GM11168 (cell line): ENCODE measurements at regions not wholly inside any gene's neighbourhood (a gene's known extent, or its start where the extent isn't known, plus 50 kb on each side); places are given as distances from the start of the nearest gene placed in this dataset.

ENCODE experiments used
- in situ Hi-C: fragments of 300-500 bp; cut with MboI; formaldehyde crosslinking; loops from one replicate; pipeline ENCODE4 v1.12.0; 2022; ENCODE audit warnings: low sequenced_read_pairs; ENCODE audit not compliant: unreplicated experiment

DNA sequence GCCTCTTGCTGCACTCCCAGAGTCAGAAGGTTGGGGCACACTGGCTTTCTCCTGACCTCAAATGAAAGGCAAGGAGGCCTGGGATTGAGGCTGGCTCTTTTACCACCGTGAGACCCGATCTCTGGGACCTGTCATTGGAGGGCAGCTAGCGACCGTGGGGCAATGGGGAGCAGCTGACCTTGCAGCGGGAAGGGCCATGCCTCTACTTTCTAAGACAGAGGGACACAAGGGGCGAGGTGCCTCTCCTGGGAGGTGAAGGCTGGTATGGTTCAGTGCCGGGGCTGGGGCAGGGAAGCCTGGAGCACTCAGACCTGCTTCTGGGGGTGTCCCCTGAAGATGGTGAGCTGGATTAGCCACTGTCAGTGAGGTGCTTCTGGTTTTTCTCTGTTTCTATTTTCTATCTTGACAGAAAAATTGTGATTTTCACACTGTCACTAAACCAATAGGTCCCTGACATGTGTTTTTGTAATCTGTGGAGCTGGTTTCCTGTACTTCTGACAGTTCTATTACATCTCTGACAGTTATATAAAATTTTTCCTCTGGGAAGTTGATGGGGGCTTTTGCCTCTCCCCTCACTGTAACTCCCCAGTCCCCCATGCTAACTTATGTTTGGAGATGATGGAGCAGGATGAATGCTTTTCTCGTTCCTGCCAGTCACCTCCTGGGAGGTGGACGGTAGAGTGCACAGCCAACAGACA is 340.8 kb downstream of the RPS24 start:
- in situ Hi-C loops, result no loop called here

DNA sequence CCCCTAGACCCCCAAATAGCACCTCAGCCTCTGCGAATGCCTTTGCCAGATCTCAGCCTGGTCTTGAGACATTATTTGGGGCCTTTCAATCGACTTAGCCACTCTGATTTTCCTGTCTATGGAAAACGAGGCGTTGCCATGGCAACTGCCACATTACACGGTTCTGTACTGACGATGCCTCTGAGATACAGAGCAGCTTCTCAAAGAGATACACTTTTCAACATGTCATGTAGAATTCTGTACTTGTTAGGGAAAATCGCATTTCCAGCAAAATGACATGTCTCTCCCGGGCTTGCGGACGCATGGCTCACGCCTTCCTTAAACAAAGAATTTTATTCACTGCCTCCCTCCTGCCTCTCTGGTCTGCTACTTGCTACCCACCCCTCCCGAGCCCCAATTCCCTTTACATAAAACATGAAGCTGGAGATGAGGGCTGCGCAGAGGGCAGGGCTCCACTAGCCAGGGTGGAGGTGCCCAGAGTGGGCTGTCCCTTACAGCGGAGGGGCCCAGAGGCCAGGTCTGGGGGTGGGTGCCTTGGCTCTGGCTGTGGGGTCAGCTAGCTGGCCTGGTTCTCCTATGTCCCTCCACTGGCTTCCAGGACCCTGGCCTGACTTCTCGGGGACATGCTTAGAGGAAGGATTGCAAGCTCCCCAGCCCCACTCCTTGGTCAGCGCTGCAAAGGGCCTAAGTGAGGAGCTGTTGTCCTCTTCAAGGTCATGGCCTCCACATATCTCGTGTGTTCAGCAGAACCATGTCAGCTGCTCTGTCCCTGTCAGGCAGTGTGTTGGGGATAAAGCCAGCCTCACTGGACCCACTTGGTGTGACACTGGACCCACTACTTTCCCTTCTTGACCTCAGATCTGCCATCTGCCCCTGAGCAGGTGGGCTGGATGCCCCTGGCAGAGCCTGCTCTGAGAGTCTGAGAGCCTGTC is 342.5 kb downstream of the RPS24 start:
- in situ Hi-C loops, result no loop called here

DNA sequence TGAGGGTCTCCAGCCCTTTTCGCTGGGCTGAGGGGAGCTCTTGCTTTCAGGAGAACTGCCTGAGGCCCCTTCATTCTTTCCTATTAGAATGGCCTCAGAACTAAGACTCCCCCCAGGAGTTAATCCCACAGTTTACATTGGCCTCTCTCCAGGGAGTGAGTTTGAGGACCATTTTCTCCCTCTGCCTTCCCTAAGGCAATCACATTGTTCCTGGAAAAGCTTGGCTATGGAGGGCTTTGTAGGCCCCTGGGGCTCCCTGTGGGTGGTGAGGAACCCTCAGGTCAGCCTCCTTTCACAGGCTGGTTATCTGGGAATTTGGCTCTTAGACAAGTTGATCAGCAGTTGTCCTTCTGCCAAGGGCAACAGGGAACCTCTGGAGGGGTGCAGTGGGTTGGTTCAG is 343.7 kb downstream of the RPS24 start:
- in situ Hi-C loops, result no loop called here

DNA sequence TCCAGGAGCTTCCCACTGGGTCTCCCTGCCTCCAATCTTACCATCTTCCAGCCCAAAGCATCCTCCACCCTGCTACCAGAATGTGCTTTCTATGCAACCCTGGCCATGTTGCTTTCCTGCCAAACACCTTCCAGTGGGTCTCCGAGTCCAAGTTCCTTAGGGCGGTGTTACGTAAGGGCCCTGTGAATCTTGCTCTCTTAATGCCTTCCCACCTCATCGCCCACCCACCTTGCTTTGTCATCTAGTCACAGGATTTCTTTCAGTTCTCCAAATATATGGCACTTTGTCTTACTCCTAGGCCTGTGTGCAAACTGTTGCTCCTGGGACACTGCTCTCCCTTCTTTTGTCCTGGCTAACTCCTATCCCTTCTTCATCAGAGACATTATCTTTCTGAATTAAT is 344.5 kb downstream of the RPS24 start:
- in situ Hi-C loops, result no loop called here

DNA sequence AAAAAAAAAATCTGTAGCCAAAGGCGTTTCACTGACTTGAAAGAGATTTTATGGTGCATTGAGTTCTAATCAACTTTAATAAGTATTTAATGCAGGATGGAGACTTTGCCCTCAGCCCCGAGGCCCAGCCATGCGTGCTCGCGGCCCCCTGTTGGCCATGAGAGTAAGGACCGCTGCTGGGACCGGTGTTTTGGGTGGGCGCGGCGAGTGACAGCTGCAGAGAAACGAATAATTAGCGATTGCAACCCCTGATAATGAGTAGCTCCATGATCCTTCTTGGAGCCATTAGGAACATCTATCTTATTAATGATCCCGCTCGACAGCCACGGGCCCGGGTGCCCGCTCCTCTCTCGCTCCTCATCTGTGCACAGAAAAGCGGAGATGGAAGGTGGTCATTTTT is 347.4 kb downstream of the RPS24 start:
- in situ Hi-C loops, result no loop called here

DNA sequence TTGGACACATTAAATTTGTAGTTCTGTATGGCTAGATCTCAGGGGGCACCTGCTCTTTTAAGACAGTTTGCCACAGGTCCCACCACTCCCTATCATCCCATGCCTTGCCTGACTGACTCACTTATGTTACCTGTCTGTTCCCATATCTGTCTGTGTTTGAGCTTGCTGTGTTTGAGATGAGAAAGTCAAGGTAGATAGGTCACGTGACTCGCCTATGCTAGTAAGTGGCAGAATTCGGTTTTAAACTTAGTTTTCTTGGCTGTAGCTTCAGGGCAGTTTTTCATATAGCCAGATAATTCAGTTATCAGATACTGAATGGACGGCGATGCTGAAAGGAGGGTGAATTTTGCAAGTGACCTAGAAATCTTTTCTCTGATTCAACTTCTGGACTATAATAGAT is 348.4 kb downstream of the RPS24 start:
- in situ Hi-C loops, result no loop called here

DNA sequence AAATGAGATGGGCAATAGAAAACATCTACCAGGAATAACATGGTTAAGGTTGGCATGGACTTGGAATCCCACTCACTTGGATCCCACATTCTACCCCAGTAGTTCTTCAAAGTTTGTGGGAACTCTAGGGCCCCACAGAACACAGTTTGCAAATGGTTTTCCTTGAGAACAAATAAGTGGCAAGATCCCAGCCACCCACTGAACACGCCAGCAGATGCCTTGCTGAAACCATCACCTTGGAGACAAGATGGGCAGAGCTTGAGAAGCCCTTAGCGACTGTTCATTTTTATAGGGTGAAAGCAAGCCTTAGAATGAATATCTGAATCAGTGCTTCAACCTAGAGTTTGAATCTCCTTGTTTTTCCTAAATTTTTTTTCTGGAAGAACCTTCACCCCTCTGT is 349.1 kb downstream of the RPS24 start:
- in situ Hi-C loops, result no loop called here

DNA sequence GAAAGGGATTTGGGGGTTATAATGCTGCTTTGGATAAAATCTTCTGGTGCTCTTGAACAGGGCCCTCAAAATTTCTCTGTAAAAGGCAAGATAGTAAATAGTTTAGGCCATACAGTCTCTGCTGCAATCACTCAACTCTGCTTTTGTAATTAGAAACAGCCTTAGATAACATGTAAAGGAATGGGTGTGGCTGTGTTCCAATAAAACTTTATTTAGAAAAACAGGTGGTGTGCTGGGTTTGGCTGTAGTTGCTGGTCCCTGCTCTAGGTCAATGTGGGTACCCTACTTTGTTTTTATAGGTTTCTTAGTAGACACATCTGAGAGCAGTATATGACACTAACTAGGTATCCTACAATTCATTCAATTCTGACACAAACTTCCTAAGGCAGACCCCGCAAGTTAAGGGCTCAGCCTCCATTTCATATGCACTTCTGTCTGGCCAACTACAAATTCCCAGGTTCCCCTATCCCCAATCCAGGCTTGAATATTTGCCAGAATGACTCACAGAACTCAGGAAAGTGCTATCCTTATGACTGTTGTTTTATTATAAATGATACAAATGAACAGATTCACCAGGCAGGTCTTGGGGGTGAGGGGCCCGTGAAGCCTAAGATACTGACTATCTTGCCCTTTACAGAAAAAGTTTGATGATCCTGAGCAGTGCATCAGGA is 349.9 kb downstream of the RPS24 start:
- in situ Hi-C loops, result no loop called here

DNA sequence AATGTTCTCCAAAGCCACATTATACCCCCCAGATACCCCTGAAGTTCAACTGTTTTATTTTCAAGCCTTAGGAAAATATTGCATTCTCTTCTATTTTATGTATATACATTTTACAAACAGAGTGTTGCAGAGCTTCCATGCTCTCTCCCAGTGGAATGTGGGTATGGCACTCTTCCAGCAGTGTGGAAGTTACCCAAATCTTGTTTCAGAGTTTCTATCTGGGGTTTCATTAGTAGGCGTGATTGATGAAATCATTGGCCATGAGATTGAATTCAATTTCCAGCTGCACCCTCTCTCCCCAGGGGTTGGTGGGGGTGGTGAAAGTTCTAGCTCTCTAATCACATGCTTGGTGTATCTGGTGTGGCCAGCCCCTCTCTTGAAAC is 350.4 kb downstream of the RPS24 start:
- in situ Hi-C loops, result no loop called here

DNA sequence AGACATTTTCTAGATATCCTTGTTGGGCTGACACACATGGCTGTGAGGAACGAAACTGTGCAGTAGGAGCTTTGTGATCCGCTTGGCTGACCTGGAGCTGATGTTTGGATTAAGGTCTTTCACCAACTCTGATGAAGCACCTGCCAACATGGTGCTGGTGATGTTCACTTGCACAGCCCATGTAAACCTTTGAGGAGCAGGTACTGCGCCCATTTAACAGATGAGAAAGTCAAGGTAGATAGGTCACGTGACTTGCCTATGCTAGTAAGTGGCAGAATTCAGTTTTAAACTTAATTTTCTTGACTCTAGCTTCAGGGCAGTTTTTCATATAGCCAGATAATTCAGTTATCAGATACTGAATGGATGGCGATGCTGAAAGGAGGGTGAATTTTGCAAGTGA is 351.9 kb downstream of the RPS24 start:
- in situ Hi-C loops, result no loop called here

DNA sequence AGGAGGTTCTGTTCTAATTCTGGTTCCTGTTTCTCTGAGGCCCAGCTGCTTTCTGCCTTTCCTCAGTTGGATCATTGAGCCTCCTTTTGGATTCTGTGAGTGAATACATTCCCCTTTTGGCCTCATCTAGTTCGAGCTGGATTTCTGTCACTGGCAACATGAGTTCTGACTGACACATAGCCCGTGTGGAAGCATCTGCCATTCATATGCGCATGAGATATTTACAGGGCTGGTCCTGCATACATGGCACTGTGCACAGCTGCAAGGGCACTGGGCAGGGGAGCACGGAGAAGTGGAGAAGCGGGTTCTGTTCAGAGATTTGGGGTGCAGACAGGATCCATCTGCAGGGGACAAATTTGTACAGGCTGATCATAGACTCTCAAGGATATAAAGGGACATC is 352.8 kb downstream of the RPS24 start:
- in situ Hi-C loops, result no loop called here

DNA sequence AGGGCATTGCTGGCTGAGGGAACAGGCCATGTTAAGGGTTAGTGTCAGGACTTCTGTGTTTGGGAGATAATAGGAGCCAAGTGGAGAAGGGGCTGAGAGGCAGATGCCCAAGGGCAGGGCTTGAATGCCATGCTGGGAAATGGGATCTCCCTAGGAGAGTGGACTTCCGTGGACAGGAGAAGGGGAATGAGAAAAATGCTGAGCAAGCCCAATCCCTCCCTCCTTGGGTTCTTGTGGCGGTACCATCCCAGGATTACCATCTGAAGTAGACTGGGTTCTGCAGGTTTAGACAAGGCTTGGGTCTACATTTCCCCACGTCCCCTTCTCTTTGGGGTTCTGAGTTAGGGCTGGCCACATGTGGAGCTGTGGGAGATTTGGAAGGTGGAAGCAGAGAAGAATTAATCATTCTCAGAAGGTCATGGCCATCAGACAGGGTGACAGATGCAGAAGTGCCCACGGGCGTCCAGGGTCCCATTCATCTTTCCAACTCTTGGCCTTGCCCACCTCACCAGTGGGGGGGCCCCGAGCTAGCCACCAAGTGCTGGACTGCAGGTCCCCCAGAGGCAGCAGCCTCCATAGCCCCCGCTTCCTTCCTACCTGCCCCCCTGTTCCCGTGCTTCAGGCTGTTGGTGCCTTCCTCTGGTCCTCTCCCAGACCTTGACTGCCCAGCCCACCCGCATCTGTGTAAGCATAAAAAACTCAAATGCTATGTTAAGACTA is 354.8 kb downstream of the RPS24 start:
- in situ Hi-C loops, result no loop called here

DNA sequence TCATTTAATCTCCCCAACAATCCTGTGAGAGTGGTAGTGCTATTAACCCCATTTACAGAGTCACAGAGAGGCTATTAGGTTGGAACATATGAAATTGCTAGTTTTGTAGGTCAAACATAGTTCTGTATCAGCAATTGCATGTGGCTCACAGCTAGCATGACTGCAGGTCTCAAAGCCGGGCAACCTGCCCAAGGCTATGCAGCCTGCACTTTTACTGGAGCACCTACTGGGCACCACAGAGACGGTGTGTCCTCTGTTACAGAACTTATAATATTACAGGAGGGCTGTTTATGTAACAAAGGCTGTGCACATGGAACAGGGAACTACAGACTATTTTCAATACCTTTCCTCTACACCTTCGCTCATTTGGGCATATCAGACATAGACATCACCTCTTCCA is 355.8 kb downstream of the RPS24 start:
- in situ Hi-C loops, result no loop called here

DNA sequence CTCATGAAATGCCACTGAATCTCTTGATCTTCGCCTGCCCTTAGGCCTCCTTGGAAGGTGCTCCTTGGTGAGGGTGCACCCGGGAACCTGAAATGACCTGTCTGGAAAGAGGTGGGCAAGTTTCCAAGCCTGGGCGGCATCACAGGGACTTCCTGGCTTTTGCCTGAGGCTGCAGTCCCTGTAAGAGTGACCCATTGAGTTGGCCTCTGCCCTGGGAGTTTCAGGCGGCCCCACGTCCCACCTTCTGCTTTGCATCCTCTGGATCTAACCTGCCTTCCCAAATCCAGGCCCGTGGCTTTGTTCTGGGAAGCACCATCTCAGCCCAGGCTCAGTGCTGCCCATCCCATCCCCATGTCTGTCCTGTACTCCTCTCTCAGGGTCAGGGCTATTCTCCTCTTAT is 356.4 kb downstream of the RPS24 start:
- in situ Hi-C loops, result no loop called here

DNA sequence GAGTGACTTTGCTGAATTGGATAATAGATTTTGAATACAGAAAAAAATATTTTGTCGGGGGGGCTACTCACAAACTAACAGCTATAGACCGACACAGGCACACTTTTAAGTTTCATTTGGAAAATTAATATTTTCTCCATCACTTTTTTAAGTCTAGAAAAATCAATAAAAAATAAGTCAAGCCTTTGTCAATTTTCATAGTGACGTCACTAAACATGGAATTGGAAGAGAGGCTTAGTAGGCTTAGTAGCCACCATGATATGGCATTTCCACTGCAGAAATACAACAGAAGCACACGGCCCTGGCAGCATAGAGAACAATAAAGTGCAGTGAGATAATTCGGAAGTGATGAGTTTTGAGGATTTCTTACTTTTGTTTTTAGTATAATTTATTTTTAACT is 357.2 kb downstream of the RPS24 start:
- in situ Hi-C loops, result no loop called here

DNA sequence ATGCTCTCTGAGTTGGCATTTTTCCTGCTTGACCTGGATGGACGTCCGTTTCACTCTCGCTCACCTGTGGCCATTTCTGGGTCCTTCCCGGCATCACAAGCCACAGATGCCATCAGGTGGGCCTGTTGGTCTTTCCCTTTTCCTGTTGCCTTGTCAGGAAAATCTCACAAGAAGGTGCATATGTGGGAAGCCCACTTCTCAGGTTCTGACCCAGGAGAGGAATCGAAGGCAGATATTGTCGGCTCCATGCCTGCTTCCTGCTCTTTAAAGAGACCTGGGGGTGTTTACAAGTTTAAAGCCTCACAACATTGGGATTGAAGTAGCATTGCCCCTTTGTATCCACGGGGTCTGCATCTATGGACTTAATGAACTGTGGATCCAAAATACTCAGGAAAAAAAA is 357.9 kb downstream of the RPS24 start:
- in situ Hi-C loops, result no loop called here

DNA sequence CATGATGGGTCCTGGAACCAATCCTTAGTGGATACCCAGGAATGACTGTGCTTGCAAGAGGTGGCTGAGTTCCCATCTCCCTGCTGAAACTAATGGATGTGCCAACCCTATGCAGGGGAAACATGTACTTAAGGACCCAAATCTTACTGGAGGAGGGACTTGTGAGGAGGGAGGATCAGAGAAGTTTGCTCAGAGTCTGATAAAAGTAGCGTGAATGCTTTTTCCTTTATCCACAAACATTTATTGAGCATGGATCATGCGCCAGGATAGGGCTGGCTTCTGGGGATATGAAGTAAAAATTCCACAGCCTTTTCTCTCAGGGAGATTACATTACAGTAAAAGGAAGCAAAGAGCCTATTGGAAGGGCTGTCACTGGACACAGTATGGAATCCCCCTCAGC is 358.5 kb downstream of the RPS24 start:
- in situ Hi-C loops, result no loop called here

DNA sequence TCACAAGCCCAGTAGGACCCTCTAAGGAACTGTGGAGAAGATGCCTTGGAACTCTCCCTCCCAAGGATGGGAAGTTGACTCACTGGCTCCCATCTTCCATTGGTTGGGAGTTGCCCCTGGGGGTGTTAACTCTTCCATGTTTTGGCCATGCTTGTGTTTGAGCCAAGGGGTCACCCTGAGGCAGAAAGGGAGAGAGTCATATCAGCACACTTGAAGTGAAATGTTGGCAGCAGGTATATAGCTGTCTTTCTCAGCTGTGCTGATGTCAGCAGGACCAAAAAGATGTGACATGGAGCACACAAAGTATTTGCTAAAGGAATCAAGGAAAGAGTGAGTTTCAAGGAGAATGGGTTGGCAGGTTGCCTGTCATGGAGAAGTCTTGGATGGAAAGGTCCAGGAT is 359.4 kb downstream of the RPS24 start:
- in situ Hi-C loops, result no loop called here

DNA sequence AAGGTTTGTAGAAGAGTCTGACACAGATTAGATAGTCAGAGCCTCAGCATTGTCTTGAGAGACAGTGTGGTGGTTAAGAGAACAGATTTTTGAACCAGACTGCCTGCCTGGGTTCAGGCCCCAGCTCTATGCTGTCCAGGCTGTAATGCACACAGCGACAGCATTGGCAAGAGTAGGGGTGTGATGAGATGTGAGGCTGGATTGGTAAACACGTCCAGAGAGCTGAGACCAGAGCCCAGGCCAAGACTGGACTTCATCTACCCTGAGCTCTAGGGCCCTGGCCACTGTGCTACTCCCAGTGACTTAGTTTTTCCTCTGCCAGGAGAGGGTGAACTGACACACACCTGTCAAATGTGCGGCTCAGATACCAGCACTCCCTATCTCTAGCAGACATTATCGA is 360.4 kb downstream of the RPS24 start:
- in situ Hi-C loops, result no loop called here

DNA sequence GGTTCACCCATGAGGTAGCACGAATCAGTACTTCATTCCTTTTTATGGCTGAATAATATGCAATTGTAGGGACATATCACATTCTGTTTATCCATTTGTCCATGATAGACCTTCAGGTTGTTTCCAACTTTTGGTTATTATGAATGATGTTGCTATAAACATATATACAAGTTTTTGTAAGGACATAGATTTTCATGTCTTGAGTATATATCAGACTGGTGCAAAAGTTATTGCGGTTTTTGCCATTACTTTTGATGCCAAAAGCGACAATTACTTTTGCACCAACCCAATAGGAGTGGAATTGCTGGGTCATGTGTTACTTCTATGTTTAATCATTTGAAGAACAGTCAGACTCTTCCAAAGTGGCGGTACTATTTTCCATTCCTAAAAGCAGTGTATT is 361.5 kb downstream of the RPS24 start:
- in situ Hi-C loops, result no loop called here

DNA sequence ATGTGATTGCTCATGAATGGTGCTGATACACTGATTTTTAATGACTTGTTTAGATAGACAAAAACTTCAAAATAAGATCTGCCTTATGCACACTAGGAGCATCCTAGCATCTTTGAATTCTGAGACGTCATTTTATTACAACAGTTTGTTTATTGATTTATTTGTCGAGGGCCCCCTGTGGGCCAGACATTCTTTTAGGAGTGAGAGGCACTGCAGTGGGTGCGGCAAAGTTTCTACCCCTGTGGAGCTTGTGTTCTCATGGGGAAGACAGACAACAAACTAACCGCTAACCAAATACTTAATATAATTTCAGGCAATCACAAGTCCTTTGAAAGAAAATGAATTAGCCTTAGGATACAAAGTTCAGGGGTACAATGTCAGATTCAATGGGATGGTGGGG is 363.1 kb downstream of the RPS24 start:
- in situ Hi-C loops, result no loop called here
